AG20443 (cell line): ENCODE measurements at regions not wholly inside any gene's neighbourhood (a gene's known extent, or its start where the extent isn't known, plus 50 kb on each side); places are given as distances from the start of the nearest gene placed in this dataset.

Experiments
- DNase-seq: peaks from one replicate; pipeline ENCODE4 v3.0.0; 2012; ENCODE audit warnings: low spot score, mixed read lengths

GRCh38 chr11:134008634-134009071 lies 51.9 kb upstream of the IGSF9B start:
- no peak for DNase-seq

- DNase-seq, result no peak
Observed at GRCh38 chr11:134013518-134013917, 55.4 kb upstream of the JAM3 start.

- DNase-seq, result peak; percentile 32
Observed at GRCh38 chr11:134014511-134014910, 54.4 kb upstream of the JAM3 start.

GRCh38 chr11:134015556-134015955 lies 53.3 kb upstream of the JAM3 start:
- no peak for DNase-seq

- no peak for DNase-seq
Observed at GRCh38 chr11:134017511-134018430, 51.1 kb upstream of the JAM3 start.
